NCI-H187 (cell line): ENCODE measurements at regions not wholly inside any gene's neighbourhood (a gene's known extent, or its start where the extent isn't known, plus 50 kb on each side); places are given as distances from the start of the nearest gene placed in this dataset.
"Not testable (repeated sequence)": the region's sequence is repeated elsewhere in the genome, so short reads cannot be mapped to it uniquely, and the experiment has no call there.

ENCODE experiments used
- DNase-seq, 2 experiments: peaks; one replicate each; lab custom pipeline; 2025; lab: John Stamatoyannopoulos, UW

DNA sequence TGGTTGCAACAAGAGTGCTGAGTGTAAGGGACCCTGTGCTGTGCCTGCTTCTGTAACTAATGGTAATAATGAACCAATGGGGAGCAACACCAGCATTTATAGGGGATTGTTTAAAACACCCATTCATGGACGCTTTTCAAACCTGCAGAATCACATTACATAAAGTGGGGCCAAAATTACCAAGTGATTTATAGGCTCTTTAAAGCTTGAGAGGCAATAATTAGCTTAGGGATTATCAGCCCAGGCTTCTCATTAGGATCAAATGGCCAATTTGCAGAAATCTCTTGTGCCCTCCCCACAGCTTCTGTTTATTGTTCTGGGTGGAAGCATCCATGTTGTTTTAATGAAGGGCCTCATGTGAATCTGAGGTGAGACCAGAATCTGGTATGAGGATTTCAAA, 125.5 kb downstream of the ZNF486 start:
- DNase-seq = not testable (repeated sequence)

DNA sequence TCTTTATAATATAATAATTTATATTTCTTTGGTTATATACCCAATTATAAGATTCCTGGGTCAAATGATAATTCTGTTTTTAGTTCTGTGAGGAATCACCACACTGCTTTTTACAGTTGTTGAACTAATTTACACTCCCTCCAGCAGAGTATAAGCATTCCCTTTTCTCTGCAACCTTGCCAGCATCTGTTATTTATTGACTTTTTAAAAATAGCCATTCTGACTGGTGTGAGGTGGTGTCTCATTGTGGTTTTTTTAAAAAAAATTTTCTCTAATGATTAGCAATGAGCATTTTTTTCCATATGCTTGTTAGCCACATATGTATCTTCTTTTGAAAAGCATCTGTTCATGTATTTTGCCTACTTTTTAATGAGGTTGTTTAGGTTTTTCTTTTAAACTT, 122.2 kb downstream of the ZNF486 start:
- no peak for DNase-seq

DNA sequence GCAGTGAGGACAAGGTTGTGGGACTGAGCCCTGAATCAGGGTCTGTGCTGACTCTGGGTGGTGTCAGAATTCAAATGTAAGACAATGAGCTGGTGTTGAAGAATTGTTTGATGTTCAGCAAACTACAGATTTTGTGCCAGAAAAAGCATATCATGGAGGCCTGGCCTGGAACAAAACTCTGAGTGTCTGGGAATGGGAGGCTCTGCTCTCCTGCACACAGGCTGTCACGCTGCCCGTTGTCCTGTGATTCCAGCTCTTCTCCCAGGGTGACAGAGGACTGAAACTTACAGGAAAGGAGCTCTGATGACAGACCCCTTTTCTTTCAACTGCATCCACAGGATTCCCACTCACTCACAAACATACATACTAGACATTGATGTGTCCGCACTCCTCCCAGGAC, 120.1 kb downstream of the ZNF486 start:
- DNase-seq = no peak

DNA sequence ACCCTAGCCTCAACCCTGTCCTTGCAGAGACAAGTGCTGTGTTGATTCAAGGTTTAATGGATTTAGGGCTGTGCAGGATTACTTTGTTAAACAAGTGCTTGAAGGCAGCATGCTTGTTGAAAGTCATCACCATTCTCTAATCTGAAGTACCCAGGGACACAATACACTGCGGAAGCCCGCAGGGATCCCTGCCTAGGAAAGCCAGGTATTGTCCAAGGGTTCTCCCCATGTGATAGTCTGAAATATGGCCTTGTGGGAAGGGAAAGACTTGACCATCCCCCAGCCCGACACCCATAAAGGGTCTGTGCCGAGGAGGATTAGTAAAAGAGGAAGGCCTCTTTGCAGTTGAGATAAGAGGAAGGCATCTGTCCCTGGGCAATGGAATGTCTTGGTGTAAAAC, 118.9 kb downstream of the ZNF486 start:
- DNase-seq = peak; percentile 8 to 37

DNA sequence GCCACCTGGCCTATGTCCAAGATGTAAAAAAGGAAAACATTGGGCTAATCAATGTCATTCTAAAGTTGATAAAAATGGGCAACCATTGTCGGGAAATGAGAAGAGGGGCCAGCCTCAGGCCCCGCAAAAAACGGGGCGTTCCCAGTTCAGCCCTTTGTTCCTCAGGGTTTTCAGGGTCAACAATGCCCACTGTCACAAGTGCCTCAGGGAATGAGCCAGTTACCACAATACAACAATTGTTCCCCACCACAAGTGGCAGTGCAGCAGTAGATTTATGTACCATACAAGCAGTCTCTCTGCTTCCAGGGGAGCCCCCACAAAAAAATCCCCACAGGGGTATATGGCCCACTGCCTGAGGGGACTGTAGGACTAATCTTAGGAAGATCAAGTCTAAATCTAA, 112.5 kb downstream of the ZNF486 start:
- DNase-seq = no peak

DNA sequence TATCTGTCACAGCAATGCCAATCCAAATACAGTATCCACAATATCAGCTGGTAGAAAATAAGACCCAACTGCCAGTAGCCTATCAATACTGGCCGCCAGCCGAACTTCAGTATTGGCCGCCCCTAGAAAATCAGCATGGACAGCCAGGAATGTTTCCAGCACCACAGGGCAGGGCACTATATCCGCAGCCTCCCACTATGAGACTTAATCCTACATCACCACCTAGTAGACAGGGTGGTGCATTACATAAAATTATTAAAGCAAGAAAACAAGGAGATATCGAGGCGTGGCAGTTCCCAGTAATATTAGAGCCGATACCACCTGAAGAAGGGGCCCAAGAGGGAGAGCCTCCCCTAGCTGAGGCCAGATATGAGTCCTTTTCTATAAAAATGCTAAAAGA, 111.3 kb downstream of the ZNF486 start:
- DNase-seq = no peak

DNA sequence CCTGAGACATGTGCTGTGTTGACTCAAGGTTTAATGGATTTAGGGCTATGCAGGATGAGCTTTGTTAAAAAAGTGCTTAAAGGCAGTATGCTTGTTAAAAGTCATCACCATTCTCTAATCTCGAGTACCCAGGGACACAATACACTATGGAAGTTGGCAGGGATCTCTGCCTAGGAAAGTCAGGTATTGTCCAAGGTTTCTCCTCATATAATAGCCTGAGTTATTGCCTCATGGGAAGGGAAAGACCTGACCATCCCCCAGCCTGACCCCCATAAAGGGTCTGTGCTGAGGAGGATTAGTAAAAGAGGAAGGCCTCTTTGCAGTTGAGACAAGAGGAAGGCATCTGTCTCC, 109.7 kb downstream of the ZNF486 start:
- DNase-seq = not testable (repeated sequence)

DNA sequence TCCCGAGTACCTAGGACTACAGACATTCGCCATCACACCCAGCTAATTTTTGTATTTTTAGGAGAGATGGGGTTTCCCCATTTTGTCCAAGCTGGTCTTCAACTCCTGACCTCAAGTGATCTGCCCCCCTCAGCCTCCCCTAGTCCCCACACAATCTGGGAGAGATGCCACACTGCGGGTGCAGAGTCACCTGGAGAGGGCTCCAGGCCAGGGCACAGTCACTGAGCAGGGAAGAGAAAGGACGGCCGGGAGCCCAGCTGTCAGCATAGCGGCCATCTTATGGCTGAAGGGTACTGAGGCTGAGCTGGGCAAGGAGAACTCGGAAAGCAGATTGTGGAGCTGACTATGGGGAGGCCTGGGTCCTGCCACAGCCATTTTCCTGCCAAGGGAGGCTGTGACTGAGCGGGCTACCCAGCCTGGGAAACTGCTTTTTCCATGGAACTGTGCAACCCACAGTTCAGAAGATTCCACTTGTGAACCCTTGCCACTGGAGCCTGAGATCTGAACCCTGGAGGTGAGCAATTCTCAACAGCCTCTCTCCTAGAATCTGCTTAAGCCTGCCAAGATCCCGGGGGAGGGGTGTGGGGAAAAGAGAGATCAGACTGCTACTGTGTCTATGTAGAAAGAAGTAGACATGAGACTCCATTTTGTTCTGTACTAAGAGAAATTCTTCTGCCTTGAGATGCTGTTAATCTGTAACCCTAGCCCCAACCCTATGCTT, 109.2 kb downstream of the ZNF486 start:
- no peak for DNase-seq

DNA sequence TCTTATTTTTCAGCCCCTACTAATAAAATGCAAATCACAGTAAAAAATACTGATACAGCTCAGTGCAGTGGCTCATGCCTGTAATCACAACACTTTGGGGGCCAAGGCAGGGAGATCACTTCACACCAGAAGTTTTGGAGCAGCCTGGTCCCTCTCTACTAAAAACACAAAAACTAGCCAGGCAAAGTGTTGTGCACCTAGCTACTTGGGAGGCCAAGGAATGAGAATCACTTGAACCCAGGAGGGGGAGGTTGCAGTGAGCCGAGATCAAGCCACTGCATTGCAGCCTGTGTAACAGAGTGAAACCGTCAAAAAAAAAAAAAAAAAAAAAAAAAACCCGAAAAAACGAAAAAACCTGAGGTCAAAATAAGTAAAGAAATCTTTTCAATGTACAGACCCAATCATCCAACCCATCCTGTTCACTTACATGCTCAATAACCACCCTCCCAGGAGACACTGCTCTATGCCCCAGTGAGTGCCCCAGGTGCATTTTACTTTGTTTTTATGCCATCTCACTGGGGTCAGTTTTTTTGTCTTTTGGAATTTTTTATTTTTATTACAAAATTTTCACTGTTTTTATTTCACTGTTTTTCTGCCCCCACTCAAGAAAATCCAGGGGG, 107.0 kb downstream of the ZNF486 start:
- no peak for DNase-seq

DNA sequence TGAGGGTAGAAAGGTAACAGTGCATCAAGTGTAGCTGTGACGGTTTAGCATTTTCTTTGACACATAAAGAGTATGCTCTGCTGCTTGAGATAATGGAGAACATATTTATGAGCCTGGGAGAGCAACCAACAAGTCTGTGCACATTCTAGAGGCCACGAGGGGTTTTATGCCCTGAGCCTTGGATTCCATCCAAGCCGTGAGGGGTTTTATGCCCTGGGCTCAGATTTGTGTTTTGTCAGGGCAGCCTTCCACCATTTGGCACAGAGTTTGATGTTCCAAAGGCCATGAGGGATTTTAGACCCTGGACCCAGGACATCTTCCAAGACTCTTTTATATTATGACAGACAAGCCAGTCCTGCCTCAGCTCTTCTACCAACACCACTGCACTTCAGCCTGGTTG, 106.4 kb downstream of the ZNF486 start:
- no peak for DNase-seq

DNA sequence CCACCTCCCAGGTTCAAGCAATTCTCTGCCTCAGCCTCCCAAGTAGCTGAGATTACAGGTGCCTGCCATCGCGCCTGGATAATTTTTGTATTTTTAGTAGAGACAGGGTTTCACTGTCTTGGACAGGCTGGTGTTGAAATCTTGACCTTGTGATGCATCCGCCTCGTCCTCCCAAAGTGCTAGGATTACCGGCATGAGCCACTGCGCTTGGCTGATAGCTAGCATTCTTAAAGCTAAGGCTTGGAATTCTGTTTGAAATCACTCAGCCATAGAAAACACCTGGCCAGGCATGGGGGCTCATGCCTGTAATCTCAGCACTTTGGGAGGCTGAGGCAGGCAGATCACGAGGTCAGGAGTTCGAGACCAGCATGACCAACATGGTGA, 105.6 kb downstream of the ZNF486 start:
- DNase-seq = not testable (repeated sequence)

DNA sequence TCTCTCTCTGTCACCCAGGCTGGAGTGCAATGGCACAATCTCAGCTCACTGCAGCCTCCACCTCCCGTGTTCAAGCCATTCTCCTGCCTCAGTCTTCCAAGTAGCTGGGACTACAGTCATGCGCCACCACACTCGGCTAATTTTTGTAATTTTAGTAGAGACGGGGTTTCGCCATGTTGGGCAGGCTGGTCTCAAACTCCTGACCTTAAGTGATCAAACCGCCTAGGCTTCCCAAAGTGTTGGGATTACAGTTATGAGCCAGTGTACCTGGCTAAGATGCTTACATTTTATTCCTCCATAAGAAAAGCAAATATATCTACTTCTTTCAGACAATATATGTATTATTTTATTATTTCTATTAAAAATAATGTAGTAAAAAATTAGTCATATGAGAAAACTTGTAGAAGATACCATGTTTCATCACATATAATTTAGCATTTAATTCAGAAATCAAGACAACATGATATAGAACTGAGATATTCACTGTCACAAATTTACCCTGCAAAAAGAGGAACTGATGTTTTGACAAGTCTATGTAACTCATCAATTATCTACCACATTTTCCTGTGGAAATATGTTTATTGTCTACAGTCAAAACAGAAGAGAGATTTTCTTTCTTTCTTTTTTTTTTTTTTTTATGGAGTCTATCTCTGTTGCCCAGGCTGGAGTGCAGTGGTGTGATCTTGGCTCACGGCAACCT, 105.1 kb downstream of the ZNF486 start:
- DNase-seq = not testable (repeated sequence)

DNA sequence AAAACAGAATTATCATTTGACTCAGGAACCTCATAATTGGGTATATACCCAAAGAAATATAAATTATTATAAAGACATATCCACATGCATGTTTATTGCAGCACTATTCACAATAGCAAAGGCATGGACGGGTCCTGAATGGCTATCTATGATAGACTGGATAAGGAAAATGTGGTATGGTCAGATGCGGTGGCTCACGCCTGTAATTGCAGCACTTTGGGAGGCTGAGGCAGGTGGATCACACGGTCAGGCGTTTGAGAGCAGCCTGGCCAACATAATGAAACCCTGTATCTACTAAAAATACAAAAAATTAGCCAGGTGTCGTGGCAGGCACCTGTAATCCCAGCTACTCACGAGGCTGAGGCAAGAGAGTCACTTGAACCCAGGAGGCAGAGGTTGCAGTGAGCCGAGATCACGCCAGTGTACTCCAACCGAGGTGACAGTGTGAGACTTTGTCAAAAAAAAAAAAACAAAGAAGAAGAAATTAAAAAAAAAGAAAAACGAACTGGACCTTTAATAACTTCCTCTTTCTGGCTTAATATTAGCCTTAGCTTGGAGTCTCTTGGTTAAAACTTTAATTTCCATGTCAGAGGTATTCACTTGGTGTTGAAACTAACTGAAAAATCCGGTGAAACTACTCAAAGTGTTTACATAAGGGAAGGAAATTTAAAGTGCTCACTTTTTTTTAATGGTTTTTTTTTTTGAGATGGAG, 104.4 kb downstream of the ZNF486 start:
- DNase-seq = no peak

DNA sequence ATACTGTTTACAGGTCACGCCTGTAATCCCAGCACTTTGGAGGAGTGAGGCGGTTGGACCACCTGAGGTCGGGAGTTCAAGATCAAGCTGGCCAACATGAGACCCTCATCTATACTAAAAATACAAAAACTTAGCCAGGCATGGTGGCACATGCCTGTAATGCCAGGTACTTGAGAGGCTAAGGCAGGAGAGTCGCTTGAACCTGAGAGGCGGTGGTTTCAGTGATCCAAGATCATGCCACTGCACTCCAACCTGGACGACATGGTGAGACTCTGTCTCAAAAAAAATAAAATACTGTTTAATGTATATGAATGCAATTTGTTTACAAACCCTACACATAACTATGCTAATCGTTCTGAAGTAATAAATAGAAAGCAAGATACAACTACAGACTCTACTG, 102.4 kb downstream of the ZNF486 start:
- no peak for DNase-seq

DNA sequence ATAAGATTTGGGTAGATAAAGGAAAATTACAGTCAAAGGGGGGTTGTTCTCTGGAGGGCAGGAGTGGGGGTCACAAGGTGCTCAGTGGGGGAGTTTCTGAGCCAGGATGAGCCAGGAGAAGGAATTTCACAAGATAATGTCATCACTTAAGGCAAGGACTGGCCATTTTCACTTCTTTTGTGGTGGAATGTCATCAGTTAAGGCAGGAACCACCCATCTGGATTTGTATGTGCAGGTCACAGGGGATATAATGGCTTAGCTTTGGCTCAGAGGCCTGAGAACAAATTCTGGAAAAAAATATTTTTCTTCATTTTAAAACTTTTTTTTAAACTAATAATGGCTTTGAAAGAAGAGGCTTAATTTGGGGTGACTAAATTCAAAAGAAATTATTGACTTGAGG, 94.5 kb downstream of the ZNF486 start:
- not testable (repeated sequence) for DNase-seq

DNA sequence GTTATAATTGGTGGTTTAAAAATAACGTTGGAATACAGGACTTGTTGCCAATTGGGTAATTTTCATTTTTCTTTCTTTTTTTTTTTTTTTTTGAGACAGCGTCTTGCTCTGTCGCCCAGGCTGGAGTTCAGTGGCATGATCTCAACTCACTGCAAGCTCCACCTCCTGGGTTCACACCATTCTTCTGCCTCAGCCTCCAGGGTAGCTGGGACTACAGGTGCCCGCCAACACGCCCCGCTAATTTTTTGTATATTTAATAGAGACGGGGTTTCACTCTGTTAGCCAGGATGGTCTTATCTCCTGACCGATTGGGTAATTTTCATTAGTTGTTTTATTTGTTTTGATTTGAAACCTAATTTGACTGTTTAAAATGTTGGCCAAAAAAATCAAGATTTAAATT, 93.7 kb downstream of the ZNF486 start:
- DNase-seq = not testable (repeated sequence)

DNA sequence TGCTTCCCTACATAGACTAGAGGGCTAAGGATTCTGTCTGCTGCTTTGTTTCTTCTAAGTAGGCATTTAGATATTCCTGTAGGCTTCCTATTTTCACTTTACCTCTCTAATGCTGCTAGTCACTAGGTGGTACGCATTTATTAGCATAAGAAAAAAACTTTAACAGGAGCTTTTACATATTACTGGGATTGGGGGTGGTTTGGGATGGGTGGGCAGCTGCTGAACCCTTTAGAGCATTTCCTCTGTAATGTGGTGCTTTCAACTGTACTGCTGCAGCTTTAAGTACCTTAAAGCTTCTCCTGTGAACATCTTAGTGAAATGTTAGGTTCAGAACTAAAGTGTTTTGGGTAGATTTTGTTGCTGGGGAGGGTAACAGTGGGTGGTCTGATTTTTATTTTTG, 92.6 kb downstream of the ZNF486 start:
- DNase-seq = no peak

DNA sequence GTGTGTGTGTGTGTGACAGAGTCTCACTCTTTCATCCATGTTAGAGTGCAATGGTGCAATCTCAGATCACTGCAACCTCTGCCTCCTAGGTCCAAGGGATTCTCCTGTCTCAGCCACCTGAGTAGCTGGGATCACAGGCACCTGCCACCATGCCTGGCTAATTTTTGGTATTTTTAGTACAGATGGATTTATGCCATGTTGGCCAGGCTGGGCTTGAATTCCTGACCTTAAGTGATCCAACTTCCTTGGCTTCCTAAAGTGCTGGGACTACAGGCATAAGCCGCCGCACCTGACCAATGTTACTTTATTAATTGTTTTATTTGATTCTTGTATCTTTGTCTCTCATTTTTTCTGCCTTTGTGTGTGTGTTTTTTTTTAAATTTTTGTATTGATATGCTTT, 89.6 kb downstream of the ZNF486 start:
- no peak for DNase-seq

DNA sequence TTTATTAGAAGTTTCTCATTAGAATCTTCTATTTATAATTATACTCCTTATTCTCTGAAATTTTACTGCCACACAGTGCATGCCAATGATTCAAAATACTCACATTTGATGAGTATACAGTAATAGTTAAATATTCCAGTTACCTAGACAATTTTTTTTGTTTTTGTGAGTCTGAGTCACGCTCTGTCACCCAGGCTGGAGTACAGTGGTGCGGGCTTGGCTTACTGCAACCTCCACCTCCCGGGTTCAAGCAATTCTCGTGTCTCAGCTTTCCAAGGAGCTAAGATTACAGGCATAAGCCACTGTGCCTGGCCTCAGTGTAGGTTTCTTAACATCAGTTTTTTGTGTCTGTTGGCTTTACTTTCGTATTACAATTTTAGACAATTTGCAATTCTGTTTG, 87.1 kb downstream of the ZNF486 start:
- DNase-seq = no peak

DNA sequence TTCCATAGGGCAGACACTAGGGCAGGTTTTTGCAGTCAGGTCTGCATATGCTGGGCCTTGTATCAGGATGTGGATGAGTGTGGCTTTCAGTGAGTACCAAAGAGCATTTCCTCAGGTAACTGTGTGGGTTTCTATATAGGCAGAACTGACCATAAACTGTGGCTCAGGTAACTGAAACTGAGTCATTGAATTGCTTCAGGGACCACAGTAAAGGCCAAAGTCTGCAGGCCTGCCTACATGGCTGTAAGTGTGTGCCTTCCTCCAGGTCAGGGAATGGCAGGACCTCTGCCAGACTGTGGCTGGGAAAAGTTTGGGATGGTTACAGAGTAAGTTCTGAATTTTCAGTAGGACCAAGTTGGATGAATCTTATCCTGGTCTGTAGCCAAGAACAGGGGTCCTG, 85.6 kb downstream of the ZNF486 start:
- no peak for DNase-seq

DNA sequence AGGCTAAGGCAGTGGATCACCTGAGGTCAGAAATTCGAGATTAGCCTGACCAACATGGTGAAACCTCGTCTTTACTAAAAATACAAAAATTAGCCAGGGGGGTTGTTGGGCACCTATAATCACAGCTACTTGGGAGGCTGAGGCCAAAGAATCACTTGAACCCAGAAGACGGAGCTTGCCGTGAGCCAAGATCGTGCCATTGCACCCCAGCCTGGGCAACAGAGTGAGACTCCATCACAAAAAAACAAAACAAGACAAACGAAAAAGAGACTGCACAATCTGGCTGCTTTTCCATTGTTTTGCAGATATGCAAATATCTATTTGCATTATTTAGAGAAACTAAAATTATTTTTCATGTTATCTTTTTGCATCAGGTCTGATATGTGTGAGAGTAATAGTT, 83.6 kb downstream of the ZNF486 start:
- no peak for DNase-seq

DNA sequence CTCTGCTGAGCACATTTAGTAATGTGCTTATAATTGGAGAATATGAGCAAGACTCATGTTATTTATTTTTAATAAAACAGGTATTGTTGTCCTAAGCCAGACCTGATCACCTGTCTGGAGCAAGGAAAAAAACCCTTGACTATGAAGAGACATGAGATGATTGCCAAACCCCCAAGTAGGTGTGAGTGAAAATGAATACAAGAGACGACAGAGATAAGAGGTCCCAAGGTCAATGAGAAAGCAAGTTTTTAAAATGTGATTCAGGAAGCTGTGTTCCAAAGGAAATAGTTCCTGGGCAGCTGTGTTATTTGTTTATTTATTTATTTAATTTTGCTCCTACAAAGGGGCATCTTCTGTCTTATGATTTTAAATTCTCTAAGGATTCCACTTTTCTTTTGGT, 83.1 kb downstream of the ZNF486 start:
- DNase-seq = no peak
